ENCODE measurements at regions not wholly inside any gene's neighbourhood (a gene's known extent, or its start where the extent isn't known, plus 50 kb on each side); places are given as distances from the start of the nearest gene placed in this dataset.

GRCh38 chr21:31531967-31532366 is 127.5 kb upstream of the SOD1 start:
- TF ChIP-seq CTCF (IDR thresholded peaks at IDR 0.05; ENCODE audit: poor library complexity, severe bottlenecking), result no peak
- TF ChIP-seq REST (IDR thresholded peaks at IDR 0.05; ENCODE audit: borderline replicate concordance), result no peak
- TF ChIP-seq EP300 (conservative IDR thresholded peaks at IDR 0.05; ENCODE audit: poor library complexity, severe bottlenecking), result no peak
- no peak for TF ChIP-seq MXI1 (conservative IDR thresholded peaks at IDR 0.05; ENCODE audit: poor library complexity, severe bottlenecking)
- no peak for TF ChIP-seq EZH2 (IDR thresholded peaks at IDR 0.05; ENCODE audit: borderline replicate concordance, insufficient read depth, low read length, poor library complexity, severe bottlenecking)

All from neural cell (in vitro differentiated cells).